GM19395 (cell line): ENCODE measurements at regions not wholly inside any gene's neighbourhood (a gene's known extent, or its start where the extent isn't known, plus 50 kb on each side); places are given as distances from the start of the nearest gene placed in this dataset.
"Not testable (repeated sequence)": the region's sequence is repeated elsewhere in the genome, so short reads cannot be mapped to it uniquely, and the experiment has no call there.

Source experiments
- ATAC-seq: cut with Tn5 transposase; IDR thresholded peaks from one replicate; pipeline ENCODE4 v1.9.1; 2021; ENCODE audit warnings: mild to moderate bottlenecking, moderate library complexity; ENCODE audit not compliant: unreplicated experiment

DNA sequence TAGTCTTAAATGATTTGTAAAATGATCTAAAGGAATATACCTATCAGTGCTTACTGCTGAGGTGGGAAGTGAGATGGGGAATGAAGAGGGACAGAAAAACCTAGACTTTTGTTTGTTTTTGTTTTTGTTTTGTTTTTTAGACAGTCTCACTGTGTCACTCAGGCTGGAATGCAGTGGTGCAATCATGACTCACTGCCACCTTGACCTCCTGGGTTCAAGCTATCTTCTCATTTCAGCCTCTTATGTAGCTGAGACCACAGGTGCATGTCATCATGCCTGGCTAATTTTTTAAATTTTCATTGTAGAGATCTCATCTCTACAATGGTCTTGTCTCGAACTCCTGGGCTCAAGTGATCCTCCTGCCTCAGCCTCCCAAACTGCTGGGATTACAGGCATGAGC is 116.4 kb upstream of the SEM1 start:
- no peak for ATAC-seq

DNA sequence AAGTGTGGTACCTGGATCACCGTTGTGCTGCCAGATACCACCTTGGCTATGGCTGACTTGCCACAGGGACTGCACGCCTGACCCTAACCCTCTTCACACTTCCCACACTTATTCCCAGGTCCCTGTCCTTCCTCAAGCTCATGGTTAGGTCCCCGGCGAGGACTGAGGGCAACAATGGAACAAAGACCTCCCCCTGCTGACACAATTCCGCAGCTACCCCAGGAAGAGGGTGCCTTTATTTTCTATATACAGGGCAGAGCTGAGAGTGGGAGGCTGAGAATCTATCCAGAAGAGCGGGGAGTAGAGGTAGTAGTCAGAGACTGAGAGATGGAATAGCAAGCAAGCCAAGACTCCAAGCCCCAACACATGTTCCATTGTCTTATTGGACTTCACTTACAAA is 118.1 kb upstream of the SEM1 start:
- no peak for ATAC-seq

DNA sequence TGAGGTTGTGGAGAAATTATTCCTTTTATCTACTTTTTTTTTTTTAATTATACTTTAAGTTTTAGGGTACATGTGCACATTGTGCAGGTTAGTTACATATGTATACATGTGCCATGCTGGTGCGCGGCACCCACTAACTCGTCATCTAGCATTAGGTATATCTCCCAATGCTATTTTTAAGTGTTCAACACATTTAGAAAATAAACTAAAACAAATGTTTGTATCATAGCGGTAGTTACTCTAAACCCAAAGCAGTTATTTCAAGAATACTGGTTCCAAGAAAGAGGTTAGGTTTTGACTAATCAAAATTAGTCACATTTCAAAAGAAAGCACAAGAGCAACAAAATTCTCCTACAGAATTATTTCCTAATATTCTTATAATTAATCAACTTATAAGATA is 119.5 kb upstream of the SEM1 start:
- ATAC-seq: not testable (repeated sequence)

DNA sequence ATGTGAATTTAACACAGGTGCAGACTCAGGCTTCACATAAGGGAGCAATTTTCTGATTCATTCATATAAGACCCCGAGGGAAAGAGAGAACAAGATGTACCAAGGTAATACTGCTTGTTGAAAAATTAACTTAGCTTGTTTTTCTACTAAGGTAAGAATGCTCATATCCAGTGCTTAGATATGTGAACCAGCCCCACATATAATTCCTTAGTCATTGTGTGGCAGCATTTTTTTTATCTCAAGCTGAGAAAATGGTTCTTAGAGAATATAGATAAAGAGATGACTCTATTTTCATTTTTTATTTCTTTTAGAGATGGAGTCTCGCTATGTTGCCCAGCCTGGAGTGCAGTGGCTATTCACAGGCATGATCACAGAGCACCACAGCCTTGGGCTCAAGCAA is 121.8 kb upstream of the SEM1 start:
- no peak for ATAC-seq

DNA sequence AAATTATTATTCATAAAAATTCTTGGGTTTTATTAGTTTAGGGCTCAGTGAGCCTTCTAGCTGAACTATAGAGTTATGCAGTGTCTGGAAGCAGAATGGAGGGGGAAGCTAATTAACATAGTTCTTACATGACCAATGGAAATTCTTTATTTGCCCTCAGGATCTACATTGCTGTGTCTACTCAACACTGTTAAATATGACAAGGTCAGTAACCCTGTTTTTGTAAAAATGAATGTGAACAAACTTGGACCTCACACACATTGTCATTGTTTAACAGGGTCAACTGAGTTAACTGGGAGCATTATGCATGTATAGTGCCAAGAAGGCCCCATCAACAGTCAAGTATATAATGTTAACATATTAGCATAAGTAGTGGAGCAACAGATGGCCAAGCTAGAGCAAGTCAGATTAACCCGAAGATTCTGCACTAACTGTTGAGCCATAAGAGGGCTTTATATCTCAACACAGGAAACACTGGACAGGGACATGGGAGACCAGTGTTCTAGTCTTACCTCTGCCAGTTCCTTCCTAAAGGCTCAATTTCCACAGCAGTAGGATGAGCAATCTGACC is 122.5 kb upstream of the SEM1 start:
- no peak for ATAC-seq

DNA sequence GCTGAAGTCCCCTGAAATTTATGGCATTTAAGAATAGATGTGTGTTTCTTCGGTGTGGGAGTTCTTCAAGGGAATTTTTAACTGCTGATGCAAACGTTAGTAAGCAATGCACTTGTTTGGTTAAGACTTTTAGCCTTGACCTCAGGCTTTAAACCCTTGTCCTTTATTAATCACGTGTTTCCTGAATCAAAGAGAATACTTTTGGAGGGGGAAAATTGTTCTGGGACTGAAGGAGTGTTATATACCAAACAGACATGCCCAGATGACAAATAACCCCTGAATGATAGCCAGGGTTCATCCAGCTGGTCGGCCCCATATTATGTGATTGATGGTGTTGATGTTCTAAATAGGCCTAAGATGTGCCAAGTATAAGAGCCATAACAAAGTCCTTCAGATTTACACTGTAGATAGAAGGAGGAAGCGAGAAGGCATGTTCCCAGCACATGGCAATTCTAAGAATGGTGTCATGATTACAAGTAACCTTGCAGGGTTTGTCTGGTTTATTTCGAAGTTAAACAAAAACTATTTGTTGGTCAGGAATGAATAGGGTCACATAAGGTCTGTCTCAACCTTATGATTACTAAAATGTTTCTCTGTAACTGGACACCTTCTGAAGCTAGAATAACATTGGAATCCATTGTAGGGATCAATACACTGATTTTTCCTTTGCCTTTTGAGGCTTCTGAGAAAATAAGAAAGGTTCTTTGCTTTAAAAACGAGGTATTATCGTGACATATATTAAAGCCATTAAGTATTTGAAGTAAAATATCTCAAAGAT is 124.2 kb upstream of the SEM1 start:
- ATAC-seq: no peak

DNA sequence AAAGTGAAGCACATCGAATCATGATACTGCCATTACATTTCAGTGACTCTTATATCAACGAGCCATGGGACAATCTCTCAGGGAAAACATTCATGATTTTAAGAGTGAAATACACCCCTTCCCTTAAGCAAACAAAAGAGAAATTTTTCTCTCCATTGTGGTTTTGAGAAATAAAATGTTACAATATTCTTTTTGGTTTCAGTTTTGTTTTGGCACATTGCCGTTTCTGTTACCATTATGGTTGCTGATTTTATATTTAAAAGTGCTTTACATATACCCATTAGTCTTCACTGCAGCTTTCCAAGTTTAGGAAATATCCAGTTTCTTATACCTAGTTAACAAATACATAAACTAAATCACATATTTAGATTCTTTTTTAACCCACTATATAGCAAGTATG is 126.8 kb upstream of the SEM1 start:
- no peak for ATAC-seq

DNA sequence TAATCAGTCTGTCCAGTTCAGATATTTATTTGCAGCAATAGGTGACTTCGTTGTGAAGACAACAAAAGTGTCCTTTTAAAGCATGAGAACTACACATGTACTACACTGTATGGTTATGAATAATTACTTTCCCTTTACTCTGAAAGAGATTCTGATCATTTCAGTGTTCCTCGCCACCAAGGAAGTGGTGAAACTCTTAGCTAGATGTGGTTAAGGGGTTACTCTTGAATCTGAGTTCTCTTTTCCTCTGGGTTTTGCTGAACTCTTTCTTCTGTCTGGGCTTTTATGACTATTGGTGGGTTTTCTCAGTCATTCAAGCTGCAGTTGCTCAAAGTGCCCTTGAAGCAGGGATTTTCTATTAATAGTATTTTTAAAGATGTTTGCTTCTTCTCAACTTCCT is 127.9 kb upstream of the SEM1 start:
- peak; percentile 98 for ATAC-seq

DNA sequence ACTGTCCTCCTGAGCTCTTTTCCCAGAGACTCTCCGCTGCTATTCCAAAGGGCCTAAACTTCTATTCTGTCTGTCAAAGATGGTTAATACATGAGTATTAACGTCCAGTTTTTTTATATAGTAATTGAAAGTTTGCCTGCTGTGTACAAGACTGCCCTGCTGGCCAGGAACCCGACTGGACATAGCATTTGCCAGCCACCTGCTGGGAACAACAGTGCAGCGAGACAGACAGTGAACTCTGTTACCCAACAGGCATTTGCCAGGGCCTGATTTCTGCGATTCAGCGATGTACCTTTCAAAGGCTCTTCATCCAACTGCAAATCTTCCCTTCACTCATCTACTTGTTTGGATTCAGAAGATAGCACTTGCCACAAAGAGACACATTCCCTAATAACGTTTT is 128.8 kb upstream of the SEM1 start:
- ATAC-seq: no peak

DNA sequence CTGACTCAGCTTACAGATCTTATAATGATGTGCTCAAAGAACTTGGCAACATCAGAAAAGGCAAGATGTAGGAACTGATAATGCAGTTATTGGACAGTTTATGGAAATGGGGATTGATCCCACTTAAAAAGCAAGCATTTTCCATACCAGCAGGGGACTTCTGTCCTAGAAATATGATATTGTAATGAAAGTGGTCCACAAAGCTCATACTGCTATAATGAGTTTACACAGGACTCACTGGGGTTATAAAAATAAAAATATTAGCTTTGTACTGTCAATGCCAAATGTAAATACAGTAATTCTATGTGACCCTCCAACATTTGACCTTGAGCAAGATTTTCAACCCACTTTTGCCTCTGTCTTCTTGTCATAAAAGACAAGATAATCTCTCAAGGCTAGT is 145.5 kb upstream of the SEM1 start:
- ATAC-seq: no peak

DNA sequence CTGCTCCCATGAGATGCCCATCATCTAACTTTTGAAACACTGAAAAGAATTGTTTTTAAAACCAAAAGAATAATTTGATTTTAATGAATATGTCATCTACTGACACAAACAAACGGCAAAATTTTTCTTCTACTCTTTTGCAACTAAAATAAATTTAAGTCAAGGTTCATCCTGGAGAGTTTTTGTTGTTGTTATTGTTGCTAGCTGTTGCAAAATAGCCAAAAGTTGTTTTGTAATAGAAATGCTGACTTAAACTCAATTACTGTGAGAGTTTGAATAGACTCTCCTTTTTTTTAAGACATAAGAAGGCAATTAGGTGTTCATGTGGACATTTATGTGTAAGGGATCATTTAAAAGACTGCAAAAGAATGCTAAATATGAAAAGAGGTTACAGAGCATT is 146.0 kb upstream of the SEM1 start:
- ATAC-seq: no peak

DNA sequence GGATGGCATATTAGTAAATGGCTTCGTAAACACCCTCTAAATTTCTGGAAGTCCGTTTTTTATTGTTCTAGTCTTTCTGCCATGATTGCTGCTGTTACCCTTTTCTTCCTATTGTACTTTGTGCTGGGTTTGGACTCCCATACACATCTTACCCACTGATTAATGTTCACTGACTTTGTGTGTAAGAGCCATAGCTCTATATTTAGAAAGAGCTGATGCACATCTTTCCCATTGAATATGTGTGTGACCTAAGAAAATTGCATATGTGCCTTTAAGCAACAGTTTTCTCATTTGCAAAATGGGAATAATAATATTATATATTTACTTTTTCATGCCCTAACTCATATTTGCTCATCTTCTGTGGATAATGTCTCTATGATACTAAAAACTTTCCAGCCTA is 135.8 kb upstream of the DLX6 start:
- no peak for ATAC-seq

DNA sequence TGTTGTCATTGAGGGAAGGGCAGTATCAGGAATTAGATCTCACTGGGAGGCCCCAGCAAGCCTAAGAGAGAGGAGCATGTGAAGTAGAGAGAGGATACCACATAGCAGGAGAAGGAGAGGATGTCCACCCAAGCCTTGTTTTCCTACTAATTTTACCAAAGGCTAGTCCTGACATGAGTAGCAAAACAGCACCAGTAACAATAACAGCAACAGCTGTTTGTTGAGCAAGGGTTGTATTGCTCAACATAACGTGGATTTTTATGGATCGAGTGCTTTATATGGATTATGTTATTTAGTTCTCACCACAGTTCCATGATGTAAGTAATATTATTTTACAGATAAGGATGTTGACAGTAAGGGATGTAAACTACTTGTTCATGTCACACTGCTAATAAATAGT is 135.2 kb upstream of the DLX6 start:
- no peak for ATAC-seq

DNA sequence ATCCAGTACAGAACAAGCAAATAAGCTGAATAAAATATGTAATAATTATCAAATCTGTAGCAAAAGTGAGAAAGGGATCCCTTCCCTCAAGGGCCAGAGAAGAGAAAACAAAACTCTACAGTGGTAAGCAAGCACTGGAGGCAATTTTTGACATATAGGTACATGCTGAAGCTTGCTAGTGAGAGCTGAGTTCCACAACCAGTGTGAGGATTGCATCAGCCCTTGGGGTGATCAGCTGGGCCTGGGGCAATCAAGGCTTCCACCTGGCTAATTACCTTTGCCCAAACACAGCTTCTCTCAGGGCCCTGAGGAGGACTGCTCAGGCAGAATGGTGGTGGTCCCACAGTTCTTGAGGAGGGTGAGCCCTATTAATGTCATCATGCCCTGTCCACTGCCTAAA is 134.4 kb upstream of the DLX6 start:
- no peak for ATAC-seq

DNA sequence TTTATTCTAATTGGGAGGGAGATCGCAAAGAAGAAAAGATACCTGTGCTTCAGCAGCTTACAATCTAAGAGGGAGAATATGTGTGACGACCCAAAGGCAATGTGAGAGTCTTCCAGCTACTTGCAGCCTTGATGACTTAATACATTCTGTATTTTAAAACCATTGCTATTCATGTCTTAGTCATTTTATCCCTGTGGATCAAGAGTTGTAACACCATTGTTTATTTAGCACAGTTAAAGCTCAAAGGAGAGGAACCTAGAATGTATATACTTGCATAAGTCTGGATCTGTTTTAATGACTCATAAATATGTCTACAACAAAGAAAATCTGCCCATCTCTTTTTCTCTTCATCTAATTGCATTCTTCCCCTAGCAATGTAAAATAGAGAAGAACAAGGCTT is 117.9 kb upstream of the DLX6 start:
- ATAC-seq: no peak

DNA sequence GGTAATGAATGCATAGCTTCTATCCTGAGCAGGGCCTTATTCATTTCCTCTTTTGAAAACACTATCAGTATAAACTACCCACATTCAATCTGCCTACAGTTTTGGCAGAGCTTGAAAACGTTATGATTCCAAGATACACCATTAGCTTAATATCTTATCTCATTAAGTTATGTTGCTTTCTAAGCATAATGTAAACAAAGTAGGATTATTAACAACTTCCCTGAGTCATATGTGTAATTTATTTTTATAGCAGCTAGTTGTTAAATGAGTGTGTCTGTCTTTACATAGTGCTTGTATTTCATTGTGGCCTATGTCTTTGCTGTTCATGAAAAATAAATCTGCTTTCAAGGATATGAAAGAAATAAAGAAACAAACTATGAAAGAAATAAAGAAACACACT is 106.2 kb upstream of the DLX6 start:
- no peak for ATAC-seq

DNA sequence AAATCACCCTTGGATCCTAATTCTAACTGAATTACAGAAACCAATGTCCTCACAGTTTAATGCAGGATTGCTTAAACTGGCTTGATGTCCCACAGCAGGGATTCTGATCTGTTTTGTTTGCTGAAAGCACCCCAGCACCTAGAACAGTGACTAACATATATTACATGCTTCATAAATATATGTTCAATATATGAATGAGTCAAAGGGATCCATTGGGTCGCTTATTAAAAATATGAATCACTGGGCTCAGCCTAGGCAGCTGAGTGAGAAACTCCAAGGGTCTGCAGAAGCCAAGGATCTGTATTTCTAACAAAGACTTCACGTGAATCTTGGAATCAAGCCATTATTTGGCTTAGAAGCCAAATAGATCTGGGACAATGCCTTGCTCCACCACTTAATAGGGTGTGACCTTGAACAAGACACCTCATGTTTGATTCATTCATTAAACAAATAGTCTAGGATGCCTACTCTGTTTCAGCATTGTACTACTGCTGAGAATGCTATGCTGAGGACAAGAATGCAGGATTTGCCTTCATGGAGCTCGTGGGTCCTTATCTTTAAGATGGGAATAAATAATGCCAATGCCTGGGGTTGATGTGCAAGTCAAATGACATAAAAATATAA is 103.4 kb upstream of the DLX6 start:
- no peak for ATAC-seq

DNA sequence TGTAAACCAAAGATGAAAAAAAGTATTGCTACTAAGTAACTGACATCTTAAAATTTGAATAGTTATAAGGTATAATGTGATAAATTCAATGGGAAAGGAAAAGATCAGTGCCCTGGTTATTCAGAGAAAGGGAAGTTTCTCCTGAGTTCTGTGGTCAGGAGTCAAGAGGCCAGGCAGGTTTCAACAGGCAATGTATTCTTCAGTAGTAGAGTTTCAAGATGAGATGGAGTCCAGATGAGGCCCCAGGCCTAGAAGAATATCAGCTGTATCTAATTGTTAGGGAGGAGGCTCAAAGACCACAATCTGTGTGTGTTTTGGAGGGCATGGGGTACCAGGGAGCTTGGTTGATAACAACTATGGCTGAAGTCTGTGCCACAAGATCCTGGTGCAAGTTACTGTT is 101.4 kb upstream of the DLX6 start:
- no peak for ATAC-seq

DNA sequence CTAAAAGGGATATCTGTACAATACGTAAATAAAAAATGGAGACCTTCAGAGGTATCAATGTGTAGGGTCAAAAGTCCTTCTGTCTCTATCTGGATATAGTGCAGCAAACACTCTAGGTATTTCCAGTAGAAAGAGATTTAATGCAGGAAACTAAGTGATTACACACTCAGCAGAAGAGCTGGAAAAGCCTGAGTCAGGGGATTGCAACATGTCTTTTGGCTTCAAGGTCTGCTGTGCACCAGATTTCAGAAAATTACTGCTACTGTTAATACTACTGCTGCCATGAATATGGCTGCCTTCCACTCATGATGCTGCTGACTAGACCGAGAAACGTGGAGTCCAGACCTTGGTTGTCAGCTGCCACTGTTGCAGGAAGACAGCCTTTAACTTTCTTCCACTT is 94.9 kb upstream of the DLX6 start:
- no peak for ATAC-seq

DNA sequence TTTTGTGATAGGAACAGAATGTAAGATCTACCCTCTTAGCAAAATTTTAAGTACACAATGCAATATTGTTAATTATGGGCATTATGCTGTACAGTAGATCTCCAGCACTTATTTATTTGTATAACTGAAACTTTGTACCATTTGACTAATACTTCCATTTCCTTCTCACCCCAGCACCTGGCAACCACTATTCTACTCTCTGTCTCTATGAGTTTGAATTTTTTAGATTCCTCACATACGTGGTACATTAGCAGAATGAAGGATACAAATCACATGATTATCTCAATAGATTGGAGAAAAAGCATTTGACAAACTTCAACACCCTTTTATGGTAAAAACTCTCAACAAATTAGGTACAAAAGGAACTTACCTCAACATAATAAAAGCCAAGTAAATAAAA is 90.3 kb upstream of the DLX6 start:
- no peak for ATAC-seq

DNA sequence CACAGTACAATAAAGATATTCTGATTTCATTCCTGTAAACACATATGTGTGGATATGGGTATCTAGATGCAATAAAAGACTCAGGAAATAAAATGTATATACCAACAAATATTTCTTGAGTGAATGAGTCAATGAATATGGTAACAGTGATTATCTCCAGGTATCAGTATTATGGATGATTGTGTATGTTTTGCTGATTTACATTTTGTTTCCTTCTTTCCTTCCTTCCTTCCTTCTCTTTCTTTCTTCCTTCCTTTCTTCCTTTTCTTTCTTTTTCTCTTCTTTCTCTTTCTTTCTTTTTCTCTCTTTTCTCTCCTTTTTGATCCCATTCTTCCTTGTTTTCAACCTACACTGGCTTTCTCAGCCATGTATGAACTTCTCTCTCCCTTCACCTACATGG is 85.3 kb upstream of the DLX6 start:
- no peak for ATAC-seq

DNA sequence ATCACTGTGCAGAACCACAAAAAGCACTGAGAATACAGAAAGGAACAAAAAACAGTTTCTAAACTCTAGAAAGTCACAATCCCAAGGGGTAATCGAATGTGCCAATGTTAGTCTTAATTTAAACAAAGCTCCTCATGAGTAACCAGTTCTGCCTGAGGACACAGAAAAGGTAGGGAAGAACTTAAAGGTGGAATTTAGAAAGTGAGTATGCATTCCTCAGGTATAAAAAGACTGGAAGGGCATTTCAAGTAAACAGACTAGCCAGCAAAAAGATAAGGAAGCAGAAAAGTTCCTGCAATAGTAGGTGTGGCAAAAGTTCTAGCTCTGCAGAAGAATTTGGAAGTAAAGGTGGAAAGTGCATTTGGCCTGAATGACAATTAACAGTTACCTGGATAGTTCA is 84.6 kb upstream of the DLX6 start:
- ATAC-seq: no peak

DNA sequence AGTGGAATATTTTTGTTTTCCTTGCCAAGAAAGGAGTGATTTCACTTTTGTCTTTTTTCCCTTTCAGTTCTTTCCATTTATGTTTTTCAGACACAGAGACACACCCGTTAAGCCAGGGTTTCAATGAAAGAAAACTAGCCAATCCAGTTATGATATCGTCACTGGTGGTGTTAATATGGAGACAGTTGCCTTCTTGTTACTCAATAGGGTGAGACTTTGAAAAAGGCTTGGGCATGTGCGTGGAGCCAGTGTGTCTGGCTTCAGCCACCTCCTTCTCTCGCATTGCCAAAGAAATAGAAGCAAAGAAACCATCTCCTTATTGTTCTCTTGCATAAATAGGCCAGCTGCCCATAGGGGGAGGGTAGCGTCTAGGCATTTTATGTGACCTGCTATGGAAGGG is 84.1 kb upstream of the DLX6 start:
- ATAC-seq: no peak
